Astrocyte (in vitro differentiated cells and primary cell): ENCODE measurements at regions not wholly inside any gene's neighbourhood (a gene's known extent, or its start where the extent isn't known, plus 50 kb on each side); places are given as distances from the start of the nearest gene placed in this dataset.

Experiments
- CTCF ChIP-seq: IDR thresholded peaks from 2 replicates; pipeline ENCODE4 v1.5.1; 2011; ENCODE audit warnings: low read depth, mild to moderate bottlenecking, inconsistent platforms, low read length, moderate library complexity; ENCODE audit not compliant: insufficient read depth
- EZH2 ChIP-seq: IDR thresholded peaks from 2 replicates; pipeline ENCODE4 v1.6.1; 2012; ENCODE audit warnings: mild to moderate bottlenecking, low read length, inconsistent platforms; ENCODE audit not compliant: insufficient read depth

DNA sequence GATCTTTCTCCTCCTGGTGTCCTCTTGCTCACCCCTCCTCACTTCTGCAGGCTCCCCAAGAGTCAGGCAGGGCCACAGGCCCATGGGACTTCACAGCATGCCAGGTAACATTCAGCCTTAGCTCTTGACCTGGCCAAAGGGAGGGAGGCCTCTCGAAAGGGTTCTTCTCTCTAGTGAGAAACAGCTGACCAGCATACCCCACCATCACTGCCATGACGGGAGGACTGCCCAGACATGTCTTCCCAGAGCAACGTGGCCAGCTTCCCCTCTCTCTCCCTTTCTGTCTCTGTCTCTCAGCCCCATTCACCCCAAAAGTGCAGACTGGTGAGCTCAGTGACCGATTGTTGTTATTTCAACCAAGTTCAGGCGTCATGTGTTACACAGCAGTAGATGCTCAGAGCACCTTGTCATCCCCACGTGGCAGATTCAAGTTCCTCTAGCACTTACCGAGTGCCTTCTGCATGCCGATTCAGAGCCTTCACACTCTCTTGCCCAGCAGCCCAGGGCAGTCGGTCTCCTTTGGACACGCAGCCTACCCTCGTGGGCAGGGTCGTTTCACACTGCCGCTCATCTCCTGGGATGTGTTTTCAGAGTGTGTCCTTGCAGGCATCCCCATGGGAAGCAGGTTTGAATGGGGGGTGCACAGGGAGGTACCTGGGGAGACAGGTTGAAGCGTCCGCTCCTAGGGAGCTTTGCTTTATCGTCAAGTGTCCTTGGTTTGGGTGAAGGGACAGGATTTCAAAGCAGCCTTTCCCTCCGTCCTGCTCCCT, 259.9 kb downstream of the NDUFA10 start:
- TF ChIP-seq CTCF, result no peak
- no peak for TF ChIP-seq EZH2
